Gastroesophageal sphincter (tissue), 4 donors: ENCODE measurements at regions not wholly inside any gene's neighbourhood (a gene's known extent, or its start where the extent isn't known, plus 50 kb on each side); places are given as distances from the start of the nearest gene placed in this dataset.

ENCODE experiments used
- ATAC-seq: fragments of 150-250 bp; one replicate; pipeline ENCODE4 v1.9.1; 2016; ENCODE audit warnings: mild to moderate bottlenecking, moderate library complexity
- H3K27ac ChIP-seq, 4 donors: fragments of 200-600 bp; sonication (generic) in 3 of 4; 1 replicate in 3 of 4; 2 replicates in 1 of 4; pipeline ENCODE4 v1.5.1; 2016 to 2019
- H3K27me3 ChIP-seq: fragments of 200-600 bp; sonication (generic); one replicate; pipeline ENCODE4 v1.5.1; 2019
- H3K36me3 ChIP-seq, 2 donors: fragments of 200-600 bp; sonication (generic); one replicate each; pipeline ENCODE4 v1.5.1; 2019; ENCODE audit warnings: control low read depth in 1 of 2
- H3K4me1 ChIP-seq, 3 donors: fragments of 200-600 bp; sonication (generic); 1 replicate in 2 of 3; 2 replicates in 1 of 3; pipeline ENCODE4 v1.5.1; 2016 to 2019; ENCODE audit warnings: control low read depth in 2 of 3
- H3K4me3 ChIP-seq, 2 donors: fragments of 200-600 bp; sonication (generic); one replicate each; pipeline ENCODE4 v1.5.1; 2019; ENCODE audit warnings: mild to moderate bottlenecking in 1 of 2, moderate library complexity in 1 of 2
- H3K9me3 ChIP-seq, 3 donors: fragments of 200-600 bp; sonication (generic); one replicate each; pipeline ENCODE4 v1.5.1; 2017 to 2019; ENCODE audit warnings: control low read depth in 2 of 3
- EP300 ChIP-seq: sonication (generic); formaldehyde crosslinking; IDR thresholded peaks from one replicate; pipeline ENCODE4 v1.6.1; 2017; ENCODE audit warnings: antibody characterized with exemption, mild to moderate bottlenecking
- POLR2A ChIP-seq, 2 donors: fragments of 450-650 bp; IDR thresholded peaks; one replicate each; pipeline ENCODE4 v1.6.1; 2017; ENCODE audit warnings: antibody characterized with exemption in 2 of 2, mild to moderate bottlenecking in 2 of 2, moderate library complexity in 1 of 2
- POLR2AphosphoS5 ChIP-seq: sonication (generic); formaldehyde crosslinking; IDR thresholded peaks from one replicate; pipeline ENCODE4 v1.6.1; 2017; ENCODE audit warnings: antibody characterized with exemption
- WGBS, 2 donors: methylation state at CpG; one replicate each; pipeline ENCODE4 v1.1.5; 2018; ENCODE audit warnings: low coverage in 1 of 2; 5-methylcytosine and 5-hydroxymethylcytosine counted together
- TF ChIP-seq, protein P1 (sequence below), 4 experiments: fragments of 200-600 bp in 2 of 4; fragments of 450-650 bp in 2 of 4; sonication (generic) in 1 of 4; IDR thresholded peaks; one replicate each; pipeline ENCODE4 v1.5.1; 2017 to 2019; ENCODE audit warnings: antibody characterized with exemption in 4 of 4, mild to moderate bottlenecking in 2 of 4, moderate library complexity in 2 of 4

GRCh38 chr5:142508591-142508990 is 177.3 kb downstream of the FGF1 start:
- Histone ChIP-seq H3K36me3 (no peaks in the 10 kb centered on the region), H3K4me3 (no peak overlapping the region), H3K27me3 (no peaks in the 10 kb centered on the region), H3K9me3 (no peaks in the 10 kb centered on the region), H3K4me1 (peaks cover 0 to 41% (median 5%) of the 10 kb centered on the region in 3 donors), H3K27ac (peak overlapping the region in 3 of 4 donors; percentile 25 to 61 (median 53))
- 47 to 86% methylated on average over 1 of the region's 2 CpGs for WGBS, 2 donors
- no peak for ATAC-seq
- TF ChIP-seq EP300: no peak
- TF ChIP-seq, protein P1, sequence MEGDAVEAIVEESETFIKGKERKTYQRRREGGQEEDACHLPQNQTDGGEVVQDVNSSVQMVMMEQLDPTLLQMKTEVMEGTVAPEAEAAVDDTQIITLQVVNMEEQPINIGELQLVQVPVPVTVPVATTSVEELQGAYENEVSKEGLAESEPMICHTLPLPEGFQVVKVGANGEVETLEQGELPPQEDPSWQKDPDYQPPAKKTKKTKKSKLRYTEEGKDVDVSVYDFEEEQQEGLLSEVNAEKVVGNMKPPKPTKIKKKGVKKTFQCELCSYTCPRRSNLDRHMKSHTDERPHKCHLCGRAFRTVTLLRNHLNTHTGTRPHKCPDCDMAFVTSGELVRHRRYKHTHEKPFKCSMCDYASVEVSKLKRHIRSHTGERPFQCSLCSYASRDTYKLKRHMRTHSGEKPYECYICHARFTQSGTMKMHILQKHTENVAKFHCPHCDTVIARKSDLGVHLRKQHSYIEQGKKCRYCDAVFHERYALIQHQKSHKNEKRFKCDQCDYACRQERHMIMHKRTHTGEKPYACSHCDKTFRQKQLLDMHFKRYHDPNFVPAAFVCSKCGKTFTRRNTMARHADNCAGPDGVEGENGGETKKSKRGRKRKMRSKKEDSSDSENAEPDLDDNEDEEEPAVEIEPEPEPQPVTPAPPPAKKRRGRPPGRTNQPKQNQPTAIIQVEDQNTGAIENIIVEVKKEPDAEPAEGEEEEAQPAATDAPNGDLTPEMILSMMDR (IDR thresholded peaks at IDR 0.05): no peak

- WGBS, 2 donors: 41 to 56% methylated on average over 9 to 21 of the region's 21 CpGs
These were observed 178.1 kb downstream of the FGF1 start for GRCh38 chr5:142507531-142508372.

GRCh38 chr5:142506756-142507155 is 179.1 kb downstream of the FGF1 start:
- WGBS, 2 donors: 66 to 72% methylated on average over 3 of the region's 4 CpGs
- Histone ChIP-seq H3K36me3 (no peaks in the 10 kb centered on the region), H3K27ac (no peak overlapping the region), H3K4me1 (peaks cover 0 to 30% (median 5%) of the 10 kb centered on the region in 3 donors), H3K9me3 (no peaks in the 10 kb centered on the region), H3K4me3 (no peak overlapping the region), H3K27me3 (no peaks in the 10 kb centered on the region)
- TF ChIP-seq POLR2AphosphoS5 (no peak), EP300 (no peak), POLR2A (IDR thresholded peaks at IDR 0.05) (no peak)
- TF ChIP-seq, protein P1 (IDR thresholded peaks at IDR 0.05): no peak
- ATAC-seq: no peak

More at GRCh38 chr5:142507531-142508372, 178.1 kb downstream of the FGF1 start:
- Histone ChIP-seq H3K27me3 (no peaks in the 10 kb centered on the region), H3K27ac (peak overlapping the region in 3 of 4 donors; percentile 25 to 61 (median 53)), H3K4me1 (peaks cover 0 to 40% (median 5%) of the 10 kb centered on the region in 3 donors), H3K9me3 (no peaks in the 10 kb centered on the region), H3K36me3 (no peaks in the 10 kb centered on the region), H3K4me3 (peak overlapping the region in 1 of 2 donors; percentile 2)
- TF ChIP-seq EP300: no peak
- TF ChIP-seq POLR2A (IDR thresholded peaks at IDR 0.05): no peak
- TF ChIP-seq POLR2AphosphoS5: no peak
- no peak for ATAC-seq

GRCh38 chr5:142506046-142506445 is 179.8 kb downstream of the FGF1 start:
- Histone ChIP-seq H3K4me3 (no peak overlapping the region), H3K27me3 (no peaks in the 10 kb centered on the region), H3K4me1 (peaks cover 0 to 23% (median 5%) of the 10 kb centered on the region in 3 donors), H3K27ac (no peak overlapping the region), H3K9me3 (no peaks in the 10 kb centered on the region), H3K36me3 (no peaks in the 10 kb centered on the region)
- 100% methylated on average over 1 of the region's 1 CpG for WGBS, 2 donors
- TF ChIP-seq, protein P1 (IDR thresholded peaks at IDR 0.05): no peak
- TF ChIP-seq POLR2A (IDR thresholded peaks at IDR 0.05) (no peak), POLR2AphosphoS5 (no peak), EP300 (no peak)
- no peak for ATAC-seq

DNA sequence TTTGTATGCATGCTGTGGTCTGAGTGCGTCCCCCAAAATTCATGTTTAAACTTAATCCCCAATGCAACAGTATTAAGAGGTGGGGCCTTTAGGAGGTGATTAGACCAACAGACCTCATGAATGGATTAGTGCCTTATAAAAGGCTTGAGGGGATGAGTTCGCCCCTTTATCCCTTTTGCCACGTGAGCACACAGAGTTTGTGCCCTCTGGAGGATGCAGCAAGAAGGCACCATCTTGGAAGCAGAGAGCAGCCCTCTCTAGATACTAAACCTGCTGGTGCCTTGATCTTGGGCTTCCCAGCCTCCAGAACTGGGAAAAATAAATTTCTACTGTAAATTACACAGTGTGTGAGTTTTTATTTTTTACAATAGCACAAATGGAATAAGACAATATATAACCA is 177.1 kb upstream of the SPRY4 start:
- H3K4me1 ChIP-seq: peaks cover 0 to 4% (median 0%) of the 10 kb centered on the region in 3 donors
- no peaks in the 10 kb centered on the region for H3K36me3 ChIP-seq
- no peaks in the 10 kb centered on the region for H3K27me3 ChIP-seq
- H3K4me3 ChIP-seq: no peak overlapping the region
- 79 to 83% methylated on average over 1 to 3 of the region's 3 CpGs for WGBS, 2 donors
- ATAC-seq: no peak
- no peak overlapping the region for H3K27ac ChIP-seq
- H3K9me3 ChIP-seq: no peaks in the 10 kb centered on the region
- TF ChIP-seq POLR2AphosphoS5: no peak
- TF ChIP-seq, protein P1 (IDR thresholded peaks at IDR 0.05): no peak
